ENCODE measurements at regions not wholly inside any gene's neighbourhood (a gene's known extent, or its start where the extent isn't known, plus 50 kb on each side); places are given as distances from the start of the nearest gene placed in this dataset.
"Not testable (repeated sequence)": the region's sequence is repeated elsewhere in the genome, so short reads cannot be mapped to it uniquely, and the experiment has no call there.

GRCh38 chr17:54196751-54197150 lies 374.0 kb downstream of the KIF2B start:
- H3K27ac Mint-ChIP-seq: no peak overlapping the region
- no peak overlapping the region for H3K4me3 Mint-ChIP-seq
- peaks cover 4 to 13% of the 10 kb centered on the region in 2 donors for H3K9me3 Mint-ChIP-seq
- no peaks in the 10 kb centered on the region for H3K27me3 Mint-ChIP-seq
- no peak for DNase-seq
- no peaks in the 10 kb centered on the region for H3K4me1 Mint-ChIP-seq
- no peak for ATAC-seq

DNA sequence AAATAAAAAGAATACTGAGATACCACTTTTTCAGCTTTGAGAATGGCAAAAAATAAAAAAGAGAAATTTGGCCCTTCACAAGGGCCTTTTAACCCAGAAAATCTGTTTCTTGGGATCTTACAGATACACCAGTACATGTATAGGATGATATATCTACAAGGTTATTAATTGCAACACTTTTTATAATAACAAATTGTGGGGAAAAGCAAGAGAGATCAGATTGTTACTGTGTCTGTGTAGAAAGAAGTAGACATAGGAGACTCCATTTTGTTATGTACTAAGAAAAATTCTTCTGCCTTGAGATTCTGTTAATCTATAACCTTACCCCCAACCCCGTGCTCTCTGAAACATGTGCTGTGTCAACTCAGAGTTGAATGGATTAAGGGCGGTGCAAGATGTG lies 378.7 kb downstream of the KIF2B start:
- H3K27ac Mint-ChIP-seq, H3K4me3 Mint-ChIP-seq, H3K4me1 Mint-ChIP-seq, H3K27me3 Mint-ChIP-seq, DNase-seq, ATAC-seq: not testable (repeated sequence)
- H3K9me3 Mint-ChIP-seq: peaks cover 8 to 13% of the 10 kb centered on the region in 2 donors

DNA sequence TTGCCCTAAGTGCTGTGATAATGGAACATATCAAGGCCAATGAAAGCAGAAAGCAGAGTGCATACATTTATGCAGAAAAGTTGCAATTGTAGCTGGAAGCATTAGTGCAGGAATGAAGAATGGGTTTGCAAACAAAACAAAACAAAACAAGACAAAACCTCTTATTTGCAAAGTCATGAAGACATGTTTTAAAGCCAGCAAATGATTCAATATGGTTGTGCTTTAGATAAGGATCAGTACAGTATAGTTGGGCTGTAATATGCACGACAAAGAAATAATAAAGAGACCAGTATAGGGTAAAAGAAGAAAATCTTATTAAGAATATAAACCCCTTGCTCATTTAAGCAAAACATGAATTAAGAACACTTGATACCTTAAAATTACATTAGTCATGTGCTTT lies 398.1 kb downstream of the KIF2B start:
- ATAC-seq (no peak), DNase-seq (no peak)
- no peak overlapping the region for H3K4me3 Mint-ChIP-seq
- no peaks in the 10 kb centered on the region for H3K27me3 Mint-ChIP-seq
- peaks cover 0 to 7% of the 10 kb centered on the region in 2 donors for H3K9me3 Mint-ChIP-seq
- no peaks in the 10 kb centered on the region for H3K4me1 Mint-ChIP-seq
- no peak overlapping the region for H3K27ac Mint-ChIP-seq

DNA sequence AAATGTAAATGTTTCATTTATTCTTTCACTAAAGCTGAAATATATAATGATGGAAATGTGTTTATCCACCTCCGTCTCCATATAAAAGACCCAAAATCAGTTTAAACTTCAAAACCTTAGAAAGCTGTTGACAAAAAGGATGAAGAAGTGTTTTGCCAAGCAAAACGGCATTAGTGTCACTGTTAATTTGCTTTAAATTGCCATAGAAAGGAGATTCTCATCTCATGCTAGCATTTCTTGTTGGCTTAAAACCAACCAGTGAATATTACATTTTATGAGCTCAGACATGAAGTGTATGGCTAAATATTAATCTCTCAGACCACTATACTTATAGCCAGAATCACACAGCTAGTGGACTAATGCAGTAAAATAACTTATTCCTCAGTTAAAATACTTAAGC lies 398.8 kb downstream of the KIF2B start:
- ATAC-seq (no peak), DNase-seq (no peak)
- no peak overlapping the region for H3K27ac Mint-ChIP-seq
- H3K4me3 Mint-ChIP-seq: no peak overlapping the region
- no peaks in the 10 kb centered on the region for H3K27me3 Mint-ChIP-seq
- peaks cover 0 to 7% of the 10 kb centered on the region in 2 donors for H3K9me3 Mint-ChIP-seq
- H3K4me1 Mint-ChIP-seq: no peaks in the 10 kb centered on the region

DNA sequence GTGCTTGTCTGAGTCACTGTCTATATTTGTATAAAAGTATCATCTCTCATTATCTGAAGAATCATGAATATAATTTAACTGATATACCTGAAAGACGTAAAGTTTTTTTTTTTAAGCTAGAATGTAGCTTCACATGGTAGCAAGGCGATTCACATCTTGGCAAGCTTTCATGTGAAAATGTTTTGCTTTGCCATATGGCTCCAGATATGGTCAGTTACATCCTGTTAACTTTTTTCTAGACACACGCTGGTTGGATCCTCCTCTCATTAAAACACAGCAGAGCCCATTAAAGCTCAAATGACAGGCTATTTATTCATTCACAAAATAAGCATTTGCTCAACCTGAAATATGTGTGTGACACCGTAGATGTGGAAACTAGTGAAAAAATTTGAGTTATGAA lies 412.8 kb downstream of the KIF2B start:
- no peak for ATAC-seq
- no peak overlapping the region for H3K4me3 Mint-ChIP-seq
- peaks cover 0 to 7% of the 10 kb centered on the region in 2 donors for H3K9me3 Mint-ChIP-seq
- H3K27ac Mint-ChIP-seq: no peak overlapping the region
- H3K4me1 Mint-ChIP-seq: no peaks in the 10 kb centered on the region
- DNase-seq: no peak
- no peaks in the 10 kb centered on the region for H3K27me3 Mint-ChIP-seq

- Mint-ChIP-seq H3K27ac (no peak overlapping the region), H3K27me3 (no peaks in the 10 kb centered on the region), H3K4me3 (no peak overlapping the region), H3K9me3 (peaks cover 5 to 7% of the 10 kb centered on the region in 2 donors), H3K4me1 (no peaks in the 10 kb centered on the region)
- ATAC-seq (no peak), DNase-seq (no peak)
Observed at GRCh38 chr17:54237911-54238515, 415.3 kb downstream of the KIF2B start.

DNA sequence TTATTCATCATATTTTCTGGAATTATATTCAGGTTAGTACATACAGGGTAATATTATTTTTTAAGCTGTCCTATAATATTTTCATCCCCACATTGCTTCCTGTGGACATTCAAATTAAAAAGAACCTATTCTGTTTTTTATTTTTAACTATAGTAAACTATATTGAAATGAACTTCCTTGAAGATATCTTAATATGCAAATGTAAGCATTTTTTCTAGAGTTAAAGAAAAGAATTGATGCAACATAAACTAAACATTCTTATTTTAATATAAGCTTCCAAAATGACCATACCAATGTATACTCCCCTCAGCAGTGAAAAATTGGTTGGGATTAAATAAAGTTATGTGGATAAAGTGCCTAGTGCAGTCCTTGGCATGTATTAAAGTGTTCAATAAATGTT lies 416.6 kb downstream of the KIF2B start:
- Mint-ChIP-seq H3K4me1 (no peaks in the 10 kb centered on the region), H3K9me3 (peaks cover 0 to 5% of the 10 kb centered on the region in 2 donors), H3K27ac (no peak overlapping the region), H3K27me3 (no peaks in the 10 kb centered on the region), H3K4me3 (no peak overlapping the region)
- no peak for DNase-seq
- no peak for ATAC-seq

DNA sequence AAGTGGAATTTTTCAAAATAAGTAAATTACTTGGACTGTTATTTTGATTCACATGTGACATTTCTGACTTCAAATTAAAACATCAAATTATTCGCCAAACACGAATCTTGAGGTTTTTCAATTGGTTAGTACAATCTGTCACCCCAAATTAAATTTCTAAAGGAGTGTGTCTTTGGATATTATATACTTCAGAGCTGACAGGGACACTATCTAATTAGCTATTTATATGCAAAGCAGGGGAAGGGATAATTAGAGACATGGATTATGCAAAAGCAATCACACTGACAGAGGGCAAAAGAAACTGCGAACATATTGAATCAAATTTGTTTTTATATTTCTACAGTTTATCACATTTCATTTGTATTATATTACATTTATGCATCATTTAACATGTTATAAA lies 433.0 kb downstream of the KIF2B start:
- Mint-ChIP-seq H3K4me3 (no peak overlapping the region), H3K4me1 (no peaks in the 10 kb centered on the region), H3K27me3 (no peaks in the 10 kb centered on the region), H3K27ac (no peak overlapping the region), H3K9me3 (peaks cover 0 to under 1% of the 10 kb centered on the region in 2 donors)
- DNase-seq (no peak), ATAC-seq (no peak)

GRCh38 chr17:54256401-54256929 lies 433.7 kb downstream of the KIF2B start:
- Mint-ChIP-seq H3K27ac (no peak overlapping the region), H3K27me3 (no peaks in the 10 kb centered on the region), H3K4me3 (no peak overlapping the region), H3K4me1 (no peaks in the 10 kb centered on the region), H3K9me3 (peaks cover 0 to 8% of the 10 kb centered on the region in 2 donors)
- no peak for ATAC-seq
- no peak for DNase-seq

GRCh38 chr17:54257440-54257839 lies 434.7 kb downstream of the KIF2B start:
- no peaks in the 10 kb centered on the region for H3K27me3 Mint-ChIP-seq
- H3K4me1 Mint-ChIP-seq: no peaks in the 10 kb centered on the region
- H3K27ac Mint-ChIP-seq: no peak overlapping the region
- peaks cover 0 to 12% of the 10 kb centered on the region in 2 donors for H3K9me3 Mint-ChIP-seq
- no peak overlapping the region for H3K4me3 Mint-ChIP-seq
- DNase-seq (no peak), ATAC-seq (no peak)

- Mint-ChIP-seq H3K9me3 (peaks cover 7 to 21% of the 10 kb centered on the region in 2 donors), H3K4me1 (no peaks in the 10 kb centered on the region), H3K4me3 (no peak overlapping the region), H3K27me3 (no peaks in the 10 kb centered on the region), H3K27ac (no peak overlapping the region)
- ATAC-seq (no peak), DNase-seq (no peak)
Observed at GRCh38 chr17:54259476-54259875, 436.7 kb downstream of the KIF2B start.

DNA sequence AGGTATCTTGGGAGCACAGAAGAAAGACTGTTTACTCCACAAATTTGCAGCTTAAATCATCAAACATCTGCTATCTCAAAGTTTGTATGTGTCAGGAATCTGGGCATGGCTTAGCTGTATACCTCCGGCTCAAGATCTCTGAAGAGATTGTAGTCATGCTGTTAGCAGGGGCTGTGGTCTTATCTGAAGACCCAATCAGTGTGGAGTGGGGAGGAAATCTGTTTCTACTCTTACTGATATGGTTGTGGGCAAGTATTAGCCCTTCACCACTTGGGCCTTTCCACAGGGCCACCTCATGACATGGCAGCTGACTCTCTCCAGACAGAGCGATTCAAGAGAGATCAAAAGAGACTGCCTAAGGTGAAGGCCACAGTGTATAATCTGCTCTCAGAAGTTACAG lies 438.7 kb downstream of the KIF2B start:
- no peak for DNase-seq
- no peak overlapping the region for H3K4me3 Mint-ChIP-seq
- H3K9me3 Mint-ChIP-seq: peaks cover 13 to 27% of the 10 kb centered on the region in 2 donors
- H3K4me1 Mint-ChIP-seq: no peaks in the 10 kb centered on the region
- no peak overlapping the region for H3K27ac Mint-ChIP-seq
- ATAC-seq: no peak
- H3K27me3 Mint-ChIP-seq: no peaks in the 10 kb centered on the region

DNA sequence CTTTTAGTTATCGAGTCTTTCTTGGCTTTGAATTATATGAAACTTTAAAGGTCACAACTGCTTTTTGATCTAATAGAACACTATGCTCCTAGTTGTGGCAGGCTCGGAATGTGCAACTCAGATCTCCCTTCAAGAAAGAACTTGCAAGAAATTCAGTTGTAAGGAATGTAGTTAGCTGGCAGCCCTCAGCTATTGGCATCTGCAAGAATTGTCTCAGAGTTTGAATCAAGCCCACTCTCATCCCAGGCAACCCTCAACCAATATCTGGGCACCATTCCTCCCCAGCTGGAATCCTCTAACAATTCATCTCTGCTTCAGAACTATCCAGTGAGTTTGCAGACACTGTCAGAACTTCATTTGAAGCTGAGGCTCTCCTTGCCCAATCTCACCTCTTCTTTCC lies 447.2 kb downstream of the KIF2B start:
- no peak for ATAC-seq
- Mint-ChIP-seq H3K27me3 (no peaks in the 10 kb centered on the region), H3K4me3 (no peak overlapping the region), H3K4me1 (no peaks in the 10 kb centered on the region), H3K27ac (no peak overlapping the region), H3K9me3 (peaks cover 14 to 20% of the 10 kb centered on the region in 2 donors)
- DNase-seq: no peak

GRCh38 chr17:54270499-54270898 lies 447.8 kb downstream of the KIF2B start:
- no peaks in the 10 kb centered on the region for H3K27me3 Mint-ChIP-seq
- H3K9me3 Mint-ChIP-seq: peaks cover 12 to 20% of the 10 kb centered on the region in 2 donors
- H3K4me3 Mint-ChIP-seq: no peak overlapping the region
- DNase-seq (no peak), ATAC-seq (no peak)
- no peak overlapping the region for H3K27ac Mint-ChIP-seq
- H3K4me1 Mint-ChIP-seq: no peaks in the 10 kb centered on the region

GRCh38 chr17:54277868-54278267 lies 455.1 kb downstream of the KIF2B start:
- no peaks in the 10 kb centered on the region for H3K4me1 Mint-ChIP-seq
- no peak overlapping the region for H3K4me3 Mint-ChIP-seq
- H3K27me3 Mint-ChIP-seq: no peaks in the 10 kb centered on the region
- DNase-seq: no peak
- peaks cover 0 to 8% of the 10 kb centered on the region in 2 donors for H3K9me3 Mint-ChIP-seq
- H3K27ac Mint-ChIP-seq: no peak overlapping the region
- ATAC-seq: no peak

- DNase-seq (no peak), ATAC-seq (no peak)
- Mint-ChIP-seq H3K27ac (no peak overlapping the region), H3K4me3 (no peak overlapping the region), H3K27me3 (no peaks in the 10 kb centered on the region), H3K9me3 (peaks cover 0 to 11% of the 10 kb centered on the region in 2 donors), H3K4me1 (no peaks in the 10 kb centered on the region)
Observed at GRCh38 chr17:54280741-54281140, 458.0 kb downstream of the KIF2B start.

- Mint-ChIP-seq H3K9me3 (peaks cover 7 to 11% of the 10 kb centered on the region in 2 donors), H3K4me1 (no peaks in the 10 kb centered on the region), H3K27ac (no peak overlapping the region), H3K4me3 (no peak overlapping the region), H3K27me3 (no peaks in the 10 kb centered on the region)
- ATAC-seq (no peak), DNase-seq (no peak)
Observed at GRCh38 chr17:54282886-54283285, 460.2 kb downstream of the KIF2B start.
